HG03108 (cell line): ENCODE measurements at regions not wholly inside any gene's neighbourhood (a gene's known extent, or its start where the extent isn't known, plus 50 kb on each side); places are given as distances from the start of the nearest gene placed in this dataset.
"Not testable (repeated sequence)": the region's sequence is repeated elsewhere in the genome, so short reads cannot be mapped to it uniquely, and the experiment has no call there.

Experiments used
- ATAC-seq: cut with Tn5 transposase; IDR thresholded peaks from one replicate; pipeline ENCODE4 v1.9.1; 2021; ENCODE audit warnings: moderate library complexity; ENCODE audit not compliant: unreplicated experiment

GRCh38 chr17:51434434-51435170, 174.3 kb downstream of the UTP18 start:
- ATAC-seq: no peak

DNA sequence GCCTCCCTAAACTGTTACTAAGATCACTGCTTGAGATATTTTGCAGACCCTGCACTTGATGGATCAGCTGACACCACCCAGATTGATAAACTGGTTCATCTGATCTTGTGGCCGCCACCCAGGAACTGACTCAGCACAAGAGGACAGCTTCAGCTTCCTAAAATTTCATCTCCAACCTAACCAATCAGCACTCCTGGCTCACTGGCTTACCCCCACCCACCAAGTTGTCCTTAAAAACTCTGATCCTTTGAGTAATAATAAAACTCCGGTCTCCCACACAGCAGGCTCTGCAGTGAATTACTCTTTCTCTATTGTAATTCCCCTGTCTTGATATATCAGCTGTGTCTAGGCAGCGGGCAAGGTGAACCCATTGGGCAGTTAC, 174.8 kb downstream of the UTP18 start:
- ATAC-seq: no peak

GRCh38 chr17:51435641-51436091, 175.3 kb downstream of the UTP18 start:
- ATAC-seq: no peak

- ATAC-seq: no peak
Measured at GRCh38 chr17:51439395-51440229, 179.3 kb downstream of the UTP18 start.

DNA sequence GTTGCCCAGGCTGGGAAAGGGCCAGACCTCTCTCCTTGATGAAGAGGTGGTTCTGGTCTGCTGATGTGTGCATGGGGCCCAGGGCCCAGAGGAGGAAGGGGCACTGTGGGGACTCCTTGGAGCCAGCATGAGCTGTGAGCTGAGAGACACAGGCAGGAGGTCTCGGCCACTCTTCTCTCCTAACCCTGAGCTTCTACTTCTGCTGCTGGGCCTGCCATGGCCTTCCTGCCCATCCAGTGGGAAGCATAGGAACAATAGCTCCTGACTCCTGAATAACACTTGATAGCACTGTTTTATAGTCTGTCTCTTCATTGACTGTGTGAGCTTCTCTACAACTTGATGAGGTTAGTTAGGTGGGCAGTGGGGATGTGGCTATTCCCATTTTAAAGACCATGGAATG, 181.1 kb downstream of the UTP18 start:
- ATAC-seq: no peak

DNA sequence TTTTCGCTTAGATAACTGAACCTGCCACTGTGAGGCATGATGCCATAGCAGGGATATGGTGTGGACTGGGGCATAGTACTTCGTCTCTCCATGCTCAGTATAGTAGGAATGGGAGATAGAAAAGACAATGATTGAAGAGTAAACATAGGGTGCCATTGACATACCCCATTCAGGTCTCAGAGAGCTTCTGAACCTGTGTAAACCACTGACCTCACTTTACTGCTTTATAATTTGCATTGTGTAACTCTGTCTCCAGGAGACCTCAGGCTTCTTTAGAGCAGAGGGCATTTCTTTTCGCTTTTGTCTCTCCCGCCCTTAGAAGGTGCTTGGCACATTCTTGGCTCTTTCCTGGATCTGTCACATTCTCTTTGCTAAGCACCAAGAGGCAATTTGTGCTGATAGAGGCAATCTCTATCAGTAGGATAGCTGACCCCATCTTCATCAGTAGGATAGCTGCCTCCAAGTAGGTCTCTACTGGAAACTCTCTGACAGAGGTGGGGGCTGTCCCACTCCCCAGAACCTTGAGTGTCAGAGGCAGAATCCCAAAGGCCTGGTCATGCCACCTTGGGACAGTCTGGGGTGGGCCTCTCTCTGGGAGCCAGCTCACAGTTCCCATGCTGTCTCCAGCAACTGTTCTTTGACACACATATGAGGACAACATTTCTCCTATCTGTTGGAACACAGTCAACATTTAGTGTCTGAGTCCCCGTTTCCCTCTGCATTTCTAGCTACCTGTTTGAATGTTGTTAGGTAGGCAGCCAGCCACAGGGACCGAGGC, 181.9 kb downstream of the UTP18 start:
- ATAC-seq: no peak

- ATAC-seq: no peak
Measured at GRCh38 chr17:51443646-51444045, 183.3 kb downstream of the UTP18 start.

DNA sequence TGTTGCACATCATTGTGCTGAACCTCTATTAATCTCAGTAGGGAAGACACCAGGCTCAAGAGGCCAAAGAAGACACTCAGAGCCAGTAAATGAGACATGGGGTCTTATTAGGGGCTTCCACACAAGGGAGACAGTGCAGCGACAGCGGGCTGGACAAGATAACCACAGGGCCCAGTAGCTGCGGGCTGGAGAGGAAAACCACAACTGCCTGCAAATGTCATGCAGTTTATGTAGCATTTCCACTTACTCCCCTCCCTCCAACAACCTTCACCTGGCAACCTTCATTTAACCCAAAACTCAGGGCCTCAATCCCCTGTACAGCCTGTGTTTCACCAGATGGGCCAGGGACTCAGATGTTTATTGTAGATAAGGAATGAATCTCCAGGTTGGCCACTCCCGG, 185.6 kb downstream of the UTP18 start:
- no peak for ATAC-seq

DNA sequence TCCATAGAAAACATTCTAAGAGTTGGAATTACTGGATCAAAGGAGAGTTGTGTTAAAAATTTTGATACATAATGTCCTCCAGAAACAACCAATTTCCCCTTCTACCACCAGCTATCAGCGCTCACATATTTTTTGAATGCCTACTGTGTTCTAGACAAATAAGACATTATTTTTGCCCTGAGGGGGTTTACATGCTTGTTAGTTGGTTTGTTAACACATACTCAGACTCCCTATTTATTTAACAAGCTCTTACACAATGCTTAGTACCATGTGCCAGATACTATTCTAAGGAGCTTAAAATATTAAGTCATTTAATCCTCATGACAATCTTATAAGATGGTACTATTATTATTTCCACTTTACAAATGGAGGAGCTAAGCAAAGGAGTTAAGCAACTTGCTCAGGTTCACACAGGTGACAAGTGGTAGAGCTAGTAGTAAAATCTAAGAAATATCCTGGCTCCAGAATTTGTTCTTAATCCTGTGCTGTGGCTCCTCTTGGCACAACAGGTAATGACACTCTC, 194.2 kb downstream of the UTP18 start:
- ATAC-seq: no peak

GRCh38 chr17:51455211-51455610, 194.9 kb downstream of the UTP18 start:
- no peak for ATAC-seq

GRCh38 chr17:51455931-51456330, 195.6 kb downstream of the UTP18 start:
- no peak for ATAC-seq

DNA sequence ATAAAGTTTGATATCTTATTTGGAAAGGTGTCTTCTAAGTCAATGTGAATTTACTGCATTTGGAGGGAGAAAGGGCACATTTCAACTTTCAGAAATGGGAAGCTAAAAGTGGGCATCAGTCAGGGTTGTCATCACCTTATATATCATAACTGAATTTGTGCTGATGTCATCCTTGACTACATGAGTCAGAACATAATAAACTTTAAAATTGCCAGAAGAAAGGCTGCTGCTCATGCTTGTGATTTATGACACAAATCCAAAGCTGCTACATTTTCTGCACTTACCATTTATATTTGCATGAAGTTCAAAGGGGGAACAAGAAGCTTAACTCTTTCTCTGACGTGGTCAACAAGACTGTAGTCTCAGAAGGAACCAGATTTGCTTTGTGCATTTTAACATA, 196.6 kb downstream of the UTP18 start:
- no peak for ATAC-seq

DNA sequence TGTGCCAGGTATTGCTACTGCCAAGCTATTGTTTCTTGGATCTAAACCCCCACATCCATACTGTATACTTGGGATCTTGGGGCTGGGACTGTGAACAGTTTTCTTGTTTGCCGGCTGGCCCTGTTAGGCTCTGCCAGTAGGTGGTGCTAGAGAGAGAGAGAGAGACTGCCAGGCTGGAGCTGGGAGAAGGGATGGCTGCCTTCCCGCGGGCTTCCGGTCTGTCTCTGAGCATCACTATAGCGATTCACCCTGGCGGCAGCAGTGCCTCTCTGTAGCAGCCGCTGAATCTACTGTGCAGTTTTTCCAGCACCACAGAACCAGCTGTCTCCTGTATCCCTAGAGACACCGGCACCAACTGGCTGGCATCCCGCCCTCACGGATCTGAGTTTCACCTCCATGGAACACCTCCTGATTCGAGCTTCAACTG, 201.2 kb downstream of the UTP18 start:
- ATAC-seq: no peak

DNA sequence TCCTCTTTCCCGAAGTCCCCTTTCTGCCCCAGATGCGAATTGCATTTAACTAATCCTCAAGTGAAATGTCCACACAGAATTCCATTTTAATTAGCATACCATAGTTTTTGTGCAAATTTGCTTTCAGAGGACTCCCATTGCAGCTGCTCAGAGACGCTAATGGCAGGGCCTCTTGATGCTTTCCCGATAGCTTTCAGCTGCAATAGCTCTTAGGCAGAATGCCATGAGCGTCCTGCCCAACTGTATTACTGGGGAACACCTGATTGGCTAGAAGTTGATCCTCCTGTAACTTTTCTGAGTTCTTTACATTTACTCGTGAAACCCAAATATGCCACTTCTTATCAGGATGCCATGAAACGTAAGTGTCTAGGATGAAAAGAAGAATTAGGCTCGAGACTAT, 203.0 kb downstream of the UTP18 start:
- no peak for ATAC-seq

GRCh38 chr17:51467336-51467735, 207.0 kb downstream of the UTP18 start:
- ATAC-seq: no peak

DNA sequence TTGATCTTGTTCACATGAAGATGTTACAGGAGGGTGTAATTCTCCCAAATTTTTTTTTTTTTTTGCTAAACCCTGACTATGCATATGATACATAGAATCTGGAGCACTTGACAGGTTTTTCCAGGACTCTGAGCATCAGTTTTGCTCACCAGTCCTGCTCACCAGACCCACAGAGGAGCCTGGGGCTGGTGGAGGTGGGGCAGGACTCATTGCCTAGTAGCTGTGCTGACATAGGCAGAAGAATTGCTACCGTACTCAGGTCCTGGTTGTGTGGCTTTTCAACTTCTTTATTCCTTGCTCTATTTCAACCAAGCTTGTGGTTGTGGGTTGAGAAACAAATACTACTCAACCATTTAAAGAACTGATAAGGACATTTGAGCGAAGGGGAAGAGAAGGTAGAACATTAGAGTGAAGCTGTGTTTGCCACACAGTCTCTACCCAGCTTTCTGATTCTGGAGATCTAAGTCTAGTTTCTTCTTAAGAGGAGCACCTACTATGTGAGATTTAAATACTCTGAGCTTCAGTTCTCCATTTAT, 212.4 kb downstream of the UTP18 start:
- ATAC-seq: no peak

DNA sequence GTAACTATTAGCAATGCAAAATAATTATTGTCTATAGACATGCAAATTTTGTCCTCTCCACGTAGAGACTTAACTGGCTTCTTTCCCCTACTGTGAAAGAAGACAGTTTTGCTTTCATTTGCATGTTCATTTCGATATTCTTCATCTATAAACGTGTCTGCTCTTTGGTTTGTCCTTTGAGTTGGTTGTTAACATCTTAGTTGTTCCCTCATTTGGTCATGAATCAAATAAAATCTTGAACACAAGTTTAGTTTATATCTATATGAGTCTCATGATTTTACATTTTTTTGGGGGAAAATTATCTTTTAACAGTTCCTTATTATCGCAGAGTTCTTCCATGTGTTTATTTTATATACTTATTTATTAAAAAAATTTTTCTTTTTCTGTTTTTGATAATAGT, 214.4 kb downstream of the UTP18 start:
- ATAC-seq: no peak

GRCh38 chr17:51475730-51476129, 215.4 kb downstream of the UTP18 start:
- ATAC-seq: no peak

DNA sequence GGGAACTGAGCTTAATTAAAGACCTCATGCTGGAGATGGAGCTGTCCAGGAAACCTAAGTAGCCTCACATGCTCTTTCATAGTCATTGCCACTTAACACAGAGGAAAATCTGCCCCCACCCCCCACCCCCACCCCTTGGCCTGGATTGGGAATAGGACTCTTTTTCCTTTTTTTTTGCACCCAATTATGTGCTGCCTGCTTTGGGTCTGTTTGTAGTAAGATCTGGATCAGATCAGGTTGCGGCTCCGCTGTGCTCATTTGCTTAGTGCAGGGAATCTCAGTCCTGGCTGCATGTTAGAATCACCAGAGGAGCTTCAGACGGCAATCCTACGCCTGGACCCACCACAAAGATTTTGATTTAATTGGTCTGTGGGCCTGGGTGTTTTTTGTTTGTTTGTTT, 219.0 kb downstream of the UTP18 start:
- ATAC-seq: no peak

DNA sequence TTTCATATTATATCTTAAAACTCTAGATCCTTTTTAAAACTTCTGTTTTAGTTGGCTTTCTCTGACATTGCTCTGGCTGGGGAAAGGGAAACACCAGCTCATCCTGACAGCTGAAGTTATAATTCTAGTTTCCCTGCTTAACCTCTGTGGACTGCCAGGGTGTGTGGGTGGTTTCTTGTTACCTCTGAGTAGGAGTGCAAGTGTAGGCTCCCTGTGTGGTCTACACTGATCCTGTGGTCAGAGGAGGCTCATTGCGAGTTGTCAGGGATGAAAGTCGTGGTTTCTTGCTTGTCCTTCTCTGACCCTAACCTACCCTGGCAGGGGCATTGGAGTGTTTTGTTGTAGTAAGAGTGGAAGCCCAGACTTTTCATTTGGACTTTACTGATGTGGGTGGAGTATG, 221.0 kb downstream of the UTP18 start:
- ATAC-seq: no peak

- ATAC-seq: not testable (repeated sequence)
Measured at GRCh38 chr17:51482248-51482647, 221.9 kb downstream of the UTP18 start.
